HepG2 (cell line): ENCODE measurements at regions not wholly inside any gene's neighbourhood (a gene's known extent, or its start where the extent isn't known, plus 50 kb on each side); places are given as distances from the start of the nearest gene placed in this dataset.

Experiments used
- IRX3 ChIP-seq: sonication (generic); formaldehyde crosslinking; IDR thresholded peaks from 2 replicates; pipeline ENCODE4 v1.8.1; 2023; ENCODE audit warnings: mild to moderate bottlenecking, low read depth, missing genetic modification reagents, borderline replicate concordance
- JUNB ChIP-seq: sonication (generic); formaldehyde crosslinking; IDR thresholded peaks from 2 replicates; pipeline ENCODE4 v1.8.0; 2022; ENCODE audit warnings: missing genetic modification reagents, mild to moderate bottlenecking, borderline replicate concordance
- KDM2A ChIP-seq: sonication (generic); formaldehyde crosslinking; IDR thresholded peaks from 2 replicates; pipeline ENCODE4 v1.4.0; 2020; ENCODE audit warnings: low read depth, missing genetic modification reagents, borderline replicate concordance
- KDM5A ChIP-seq: fragments of 200-600 bp; sonication (generic); IDR thresholded peaks from 2 replicates; pipeline ENCODE4 v1.7.0; 2018; ENCODE audit warnings: antibody characterized with exemption, mild to moderate bottlenecking, low read length, borderline replicate concordance
- KLF12 ChIP-seq: sonication (generic); formaldehyde crosslinking; IDR thresholded peaks from 2 replicates; pipeline ENCODE4 v1.4.0; 2020; ENCODE audit warnings: missing genetic modification reagents, borderline replicate concordance
- PHF8 ChIP-seq: sonication (generic); formaldehyde crosslinking; IDR thresholded peaks from 2 replicates; pipeline ENCODE4 v1.5.0; 2020; ENCODE audit warnings: missing genetic modification reagents
- POLR2A ChIP-seq, 2 experiments: IDR thresholded peaks; 2 replicates each; pipeline ENCODE4 v1.6.1; 2011; ENCODE audit warnings: low read depth in 2 of 2, low read length in 2 of 2, mild to moderate bottlenecking in 1 of 2, moderate library complexity in 1 of 2; ENCODE audit not compliant: insufficient read depth in 1 of 2
- RFXAP ChIP-seq: sonication (generic); formaldehyde crosslinking; IDR thresholded peaks from 2 replicates; pipeline ENCODE4 v1.4.0; 2020; ENCODE audit warnings: missing genetic modification reagents, borderline replicate concordance
- TARDBP ChIP-seq: sonication (generic); formaldehyde crosslinking; IDR thresholded peaks from 2 replicates; pipeline ENCODE4 v1.8.0; 2022; ENCODE audit warnings: mild to moderate bottlenecking, missing genetic modification reagents
- THAP11 ChIP-seq: IDR thresholded peaks from 2 replicates; pipeline ENCODE4 v1.6.1; 2016; ENCODE audit warnings: missing biosample characterization, missing genetic modification reagents
- YEATS2 ChIP-seq: sonication (generic); formaldehyde crosslinking; IDR thresholded peaks from 2 replicates; pipeline ENCODE4 v1.4.0; 2020; ENCODE audit warnings: missing genetic modification reagents, borderline replicate concordance
- ZMAT5 ChIP-seq: sonication (generic); formaldehyde crosslinking; IDR thresholded peaks from 2 replicates; pipeline ENCODE4 v1.5.0; 2020; ENCODE audit warnings: mild to moderate bottlenecking, low read depth, missing genetic modification reagents, borderline replicate concordance
- ZNF12 ChIP-seq: sonication (generic); formaldehyde crosslinking; IDR thresholded peaks from 2 replicates; pipeline ENCODE4 v1.5.0; 2020; ENCODE audit warnings: missing genetic modification reagents
- ZNF34 ChIP-seq: sonication (generic); formaldehyde crosslinking; IDR thresholded peaks from 2 replicates; pipeline ENCODE4 v1.4.0; 2020; ENCODE audit warnings: mild to moderate bottlenecking, missing genetic modification reagents, borderline replicate concordance
- ZNF432 ChIP-seq: sonication (generic); formaldehyde crosslinking; IDR thresholded peaks from 2 replicates; pipeline ENCODE4 v1.5.0; 2020; ENCODE audit warnings: missing genetic modification reagents, mild to moderate bottlenecking, borderline replicate concordance
- ZNF580 ChIP-seq: IDR thresholded peaks from 2 replicates; pipeline ENCODE4 v1.6.1; 2016; ENCODE audit warnings: low read depth, borderline replicate concordance
- ZNF710 ChIP-seq: sonication (generic); formaldehyde crosslinking; IDR thresholded peaks from 2 replicates; pipeline ENCODE4 v1.5.0; 2020; ENCODE audit warnings: mild to moderate bottlenecking, missing genetic modification reagents, borderline replicate concordance
- TF ChIP-seq, protein P1 (sequence below): sonication (generic); formaldehyde crosslinking; IDR thresholded peaks from 2 replicates; pipeline ENCODE4 v1.5.1; 2020; ENCODE audit warnings: mild to moderate bottlenecking, missing genetic modification reagents

DNA sequence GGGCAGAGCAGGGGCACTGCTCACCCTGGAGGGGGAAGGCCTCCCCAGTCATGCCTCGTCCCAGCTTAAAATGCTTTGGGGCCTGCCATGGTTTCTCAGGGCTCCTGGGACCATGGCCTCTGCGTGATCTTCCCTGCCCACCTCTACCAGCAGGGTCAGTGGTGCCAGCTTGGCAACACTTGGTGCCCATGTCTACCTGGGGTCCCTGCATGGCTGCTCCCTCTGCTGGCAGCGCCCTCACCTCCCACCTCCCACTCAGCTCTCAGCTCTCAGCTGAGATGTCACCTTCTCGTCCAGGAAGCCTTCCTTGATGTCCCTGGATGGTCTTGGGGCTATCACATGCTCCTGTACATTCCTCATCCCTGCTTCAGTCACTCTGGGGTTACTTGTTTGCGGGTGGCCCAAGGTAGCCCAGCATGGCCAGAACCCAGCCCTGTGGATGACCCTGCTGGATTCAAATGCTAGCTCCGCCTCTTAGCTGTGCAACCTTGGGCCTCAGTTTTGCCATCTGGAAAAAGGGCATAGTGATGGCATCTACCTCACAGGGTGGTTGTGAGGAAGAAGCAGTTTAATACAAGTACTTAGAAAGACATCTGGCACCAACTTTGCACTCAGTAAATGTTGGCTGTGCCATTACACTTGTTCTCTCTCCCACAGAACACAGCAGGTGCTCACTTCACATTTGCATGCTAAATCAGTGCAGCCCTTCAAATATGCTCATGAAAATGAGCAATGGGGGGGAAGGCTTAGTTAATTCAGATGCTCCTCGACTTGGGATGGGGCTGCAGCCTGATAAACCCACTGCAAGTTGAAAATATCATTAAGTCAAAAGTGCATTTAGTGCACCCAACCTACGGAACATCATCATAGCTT is 53.5 kb upstream of the PTPN1 start (continued):
- TF ChIP-seq ZNF710 (CRISPR knock-in tag), result no peak
- no peak for TF ChIP-seq IRX3 (CRISPR knock-in tag)
- TF ChIP-seq ZNF34, result no peak
- TF ChIP-seq ZNF432, result no peak
- TF ChIP-seq, protein P1, sequence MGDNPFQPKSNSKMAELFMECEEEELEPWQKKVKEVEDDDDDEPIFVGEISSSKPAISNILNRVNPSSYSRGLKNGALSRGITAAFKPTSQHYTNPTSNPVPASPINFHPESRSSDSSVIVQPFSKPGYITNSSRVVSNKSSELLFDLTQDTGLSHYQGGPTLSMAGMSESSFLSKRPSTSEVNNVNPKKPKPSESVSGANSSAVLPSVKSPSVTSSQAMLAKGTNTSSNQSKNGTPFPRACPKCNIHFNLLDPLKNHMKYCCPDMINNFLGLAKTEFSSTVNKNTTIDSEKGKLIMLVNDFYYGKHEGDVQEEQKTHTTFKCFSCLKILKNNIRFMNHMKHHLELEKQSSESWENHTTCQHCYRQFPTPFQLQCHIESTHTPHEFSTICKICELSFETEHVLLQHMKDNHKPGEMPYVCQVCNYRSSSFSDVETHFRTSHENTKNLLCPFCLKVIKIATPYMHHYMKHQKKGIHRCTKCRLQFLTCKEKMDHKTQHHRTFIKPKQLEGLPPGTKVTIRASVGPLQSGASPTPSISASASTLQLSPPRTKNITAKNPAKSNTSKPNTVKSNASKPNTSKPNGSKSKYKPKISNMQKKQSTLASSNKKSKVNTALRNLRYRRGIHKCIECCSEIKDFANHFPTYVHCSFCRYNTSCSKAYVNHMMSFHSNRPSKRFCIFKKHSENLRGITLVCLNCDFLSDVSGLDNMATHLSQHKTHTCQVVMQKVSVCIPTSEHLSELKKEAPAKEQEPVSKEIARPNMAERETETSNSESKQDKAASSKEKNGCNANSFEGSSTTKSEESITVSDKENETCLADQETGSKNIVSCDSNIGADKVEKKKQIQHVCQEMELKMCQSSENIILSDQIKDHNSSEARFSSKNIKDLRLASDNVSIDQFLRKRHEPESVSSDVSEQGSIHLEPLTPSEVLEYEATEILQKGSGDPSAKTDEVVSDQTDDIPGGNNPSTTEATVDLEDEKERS (CRISPR knock-in tag), result no peak
- no peak for TF ChIP-seq ZNF12
- TF ChIP-seq KDM2A, result 0 out of 2 replicates have a peak, but pooled peaks have one; percentile 33
- TF ChIP-seq RFXAP (CRISPR knock-in tag), result no peak
- no peak for TF ChIP-seq JUNB (CRISPR knock-in tag)
- no peak for TF ChIP-seq KDM5A
- TF ChIP-seq KLF12, result no peak
- peak; percentile 41; the same call in 1 of the 2 replicates for TF ChIP-seq ZNF580 (CRISPR knock-in tag)
- TF ChIP-seq ZMAT5 (CRISPR knock-in tag), result no peak
- no peak for TF ChIP-seq THAP11 (CRISPR knock-in tag)
- TF ChIP-seq TARDBP (CRISPR knock-in tag), result no peak
- TF ChIP-seq YEATS2 (CRISPR knock-in tag), result no peak; the same call in 1 of the 2 replicates
- TF ChIP-seq POLR2A (IDR thresholded peaks at IDR 0.05; ENCODE audit: insufficient read depth in 1 of 2, low read depth in 2 of 2, low read length in 2 of 2), result no peak
- no peak for TF ChIP-seq PHF8
